ENCODE measurements at regions not wholly inside any gene's neighbourhood (a gene's known extent, or its start where the extent isn't known, plus 50 kb on each side); places are given as distances from the start of the nearest gene placed in this dataset.
"Not testable (repeated sequence)": the region's sequence is repeated elsewhere in the genome, so short reads cannot be mapped to it uniquely, and the experiment has no call there.

DNA sequence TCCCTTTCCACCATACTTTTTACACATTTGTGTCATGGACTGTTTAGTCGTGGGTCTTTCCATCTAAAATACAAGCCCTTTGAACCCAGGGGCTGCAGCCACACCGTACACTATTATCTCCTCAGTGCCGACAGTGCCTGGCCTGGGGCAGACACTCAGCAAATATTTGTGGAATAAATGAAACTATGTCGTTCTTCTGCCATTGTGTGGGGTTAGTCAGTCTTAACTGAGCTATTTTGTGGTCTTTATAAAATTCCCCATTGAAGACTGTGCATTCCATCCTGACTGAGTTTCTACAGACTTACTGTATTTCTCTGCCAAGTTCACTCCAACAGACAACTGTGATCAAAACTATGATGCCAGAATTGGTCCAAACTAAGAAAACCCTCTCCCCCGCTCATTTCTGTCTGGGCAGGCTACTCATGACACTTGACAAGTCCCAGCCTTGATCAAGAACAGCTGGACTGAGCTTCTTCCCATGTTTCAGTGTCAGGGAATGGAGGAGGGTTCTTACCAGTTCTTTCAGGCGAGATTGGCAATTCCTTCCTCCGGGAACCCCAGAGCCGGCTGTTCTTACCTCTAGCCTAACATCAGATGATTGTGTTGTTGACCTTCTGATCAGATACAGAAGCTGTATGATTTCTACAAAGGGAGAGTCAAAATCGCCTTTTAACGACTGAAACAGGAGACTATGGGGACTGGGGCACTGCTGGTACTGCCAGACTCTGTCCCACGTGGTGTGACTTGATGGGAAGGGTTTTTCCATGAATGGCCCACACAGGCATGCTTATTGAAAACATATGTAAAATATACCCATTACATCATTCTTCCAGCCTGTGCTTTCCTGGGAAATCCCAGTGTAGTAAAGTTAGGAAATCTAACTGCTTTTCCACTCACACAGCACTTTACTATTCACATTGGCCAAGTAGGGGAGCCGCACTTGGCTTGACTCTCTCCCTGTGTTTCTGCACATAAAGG, 77.4 kb upstream of the NPAS2 start:
- Mint-ChIP-seq H3K4me1 (no peaks in the 10 kb centered on the region), H3K27me3 (peaks cover 7% of the 10 kb centered on the region), H3K36me3 (ENCODE audit: low read depth) (no peaks in the 10 kb centered on the region), H3K9me3 (no peaks in the 10 kb centered on the region), H3K4me3 (no peak overlapping the region), H3K27ac (no peak overlapping the region)
- ChIA-PET CTCF (no interaction called here), POLR2A (no interaction called here)
- no peak for DNase-seq

DNA sequence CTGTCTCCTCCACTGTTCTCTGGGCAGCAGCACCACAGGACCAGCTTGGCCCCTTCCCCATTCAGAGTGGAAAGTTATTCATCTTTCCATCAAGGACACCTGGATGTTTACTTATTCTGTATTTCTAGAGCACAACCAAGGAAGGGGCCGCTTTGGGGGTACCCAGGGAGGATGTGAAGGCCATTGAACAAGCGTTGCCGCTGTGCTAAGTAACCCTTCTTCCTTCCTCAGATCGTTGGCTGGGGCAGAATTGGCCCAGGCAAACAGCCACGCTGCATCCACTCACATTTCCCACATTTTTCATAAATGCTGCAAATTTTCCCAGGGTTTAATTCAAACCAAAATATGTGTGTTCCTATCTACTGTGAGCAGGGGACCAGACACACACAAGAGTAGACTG, 76.2 kb upstream of the NPAS2 start:
- H3K4me3 Mint-ChIP-seq = no peak overlapping the region
- H3K4me1 Mint-ChIP-seq = no peaks in the 10 kb centered on the region
- H3K27me3 Mint-ChIP-seq = peaks cover 10% of the 10 kb centered on the region
- no peak overlapping the region for H3K27ac Mint-ChIP-seq
- CTCF ChIA-PET = no interaction called here
- no peaks in the 10 kb centered on the region for H3K36me3 Mint-ChIP-seq (ENCODE audit: low read depth)
- DNase-seq = no peak
- H3K9me3 Mint-ChIP-seq = no peaks in the 10 kb centered on the region
- POLR2A ChIA-PET = no interaction called here

DNA sequence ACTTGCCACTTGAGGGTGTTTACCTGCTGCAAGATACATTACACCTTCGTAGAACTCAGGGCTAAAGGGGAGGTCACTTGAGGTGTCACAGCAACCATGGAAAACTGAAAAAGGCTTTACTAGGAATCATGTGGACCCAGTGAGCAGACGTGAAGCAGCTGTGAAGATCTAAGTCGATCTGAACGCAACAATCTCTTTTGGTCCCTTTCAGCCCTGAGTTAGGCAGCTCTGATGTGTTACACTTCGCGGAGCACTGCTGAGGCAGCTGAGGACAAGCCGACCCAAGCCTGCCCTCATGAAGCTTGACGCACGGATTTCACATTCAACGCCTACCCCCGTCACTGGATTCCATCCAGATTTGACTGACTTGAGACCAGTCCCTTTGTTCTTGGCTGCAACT, 75.8 kb upstream of the NPAS2 start:
- ChIA-PET CTCF (no interaction called here), POLR2A (no interaction called here)
- peaks cover 10% of the 10 kb centered on the region for H3K27me3 Mint-ChIP-seq
- DNase-seq = no peak
- no peaks in the 10 kb centered on the region for H3K36me3 Mint-ChIP-seq (ENCODE audit: low read depth)
- no peak overlapping the region for H3K4me3 Mint-ChIP-seq
- no peak overlapping the region for H3K27ac Mint-ChIP-seq
- H3K9me3 Mint-ChIP-seq = no peaks in the 10 kb centered on the region
- no peaks in the 10 kb centered on the region for H3K4me1 Mint-ChIP-seq

DNA sequence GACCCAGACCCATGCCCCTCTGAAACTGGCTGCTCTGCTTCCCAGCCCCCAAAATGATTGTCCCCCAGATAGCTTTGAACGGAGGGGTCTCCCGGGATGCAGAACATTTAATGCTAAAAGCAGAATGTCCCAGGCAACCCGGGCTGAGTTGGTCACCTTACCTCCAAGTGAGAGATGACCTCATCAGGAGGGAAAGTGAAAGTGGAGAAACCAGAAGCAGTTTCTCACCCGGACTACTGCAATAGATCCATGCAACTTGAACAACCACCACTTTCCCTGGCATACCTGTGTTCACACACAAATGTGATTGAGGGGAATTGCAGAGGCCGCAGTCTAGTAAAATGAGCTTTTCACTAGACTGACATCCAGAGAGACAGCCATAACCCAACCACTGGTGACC, 75.3 kb upstream of the NPAS2 start:
- peaks cover 10% of the 10 kb centered on the region for H3K27me3 Mint-ChIP-seq
- H3K4me3 Mint-ChIP-seq = no peak overlapping the region
- POLR2A ChIA-PET = no interaction called here
- no peaks in the 10 kb centered on the region for H3K36me3 Mint-ChIP-seq (ENCODE audit: low read depth)
- H3K27ac Mint-ChIP-seq = no peak overlapping the region
- no peaks in the 10 kb centered on the region for H3K4me1 Mint-ChIP-seq
- DNase-seq = no peak
- H3K9me3 Mint-ChIP-seq = no peaks in the 10 kb centered on the region
- CTCF ChIA-PET = no interaction called here

DNA sequence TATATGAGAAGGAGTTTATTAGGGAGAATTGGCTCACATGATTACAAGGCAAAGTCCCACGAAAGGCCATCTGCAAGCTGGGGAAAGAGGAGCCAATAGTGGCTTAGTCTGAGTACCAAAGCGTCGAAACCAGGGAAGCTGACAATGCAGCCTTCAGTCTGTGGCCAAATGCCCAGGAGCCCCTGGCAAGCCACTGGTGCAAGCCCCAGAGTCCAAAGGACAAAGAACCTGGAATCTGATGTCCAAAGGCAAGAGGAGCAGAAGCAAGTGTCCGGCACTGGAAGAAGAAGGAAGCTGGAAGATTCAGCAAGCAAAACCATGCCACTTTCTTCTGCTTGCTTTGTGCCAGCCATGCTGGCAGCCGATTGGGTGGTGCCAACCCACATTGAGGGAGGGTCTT, 74.3 kb upstream of the NPAS2 start:
- H3K9me3 Mint-ChIP-seq = no peaks in the 10 kb centered on the region
- H3K4me3 Mint-ChIP-seq = no peak overlapping the region
- ChIA-PET POLR2A (no interaction called here), CTCF (no interaction called here)
- DNase-seq = no peak
- no peak overlapping the region for H3K27ac Mint-ChIP-seq
- H3K27me3 Mint-ChIP-seq = peaks cover 13% of the 10 kb centered on the region
- no peaks in the 10 kb centered on the region for H3K36me3 Mint-ChIP-seq (ENCODE audit: low read depth)
- H3K4me1 Mint-ChIP-seq = no peaks in the 10 kb centered on the region

DNA sequence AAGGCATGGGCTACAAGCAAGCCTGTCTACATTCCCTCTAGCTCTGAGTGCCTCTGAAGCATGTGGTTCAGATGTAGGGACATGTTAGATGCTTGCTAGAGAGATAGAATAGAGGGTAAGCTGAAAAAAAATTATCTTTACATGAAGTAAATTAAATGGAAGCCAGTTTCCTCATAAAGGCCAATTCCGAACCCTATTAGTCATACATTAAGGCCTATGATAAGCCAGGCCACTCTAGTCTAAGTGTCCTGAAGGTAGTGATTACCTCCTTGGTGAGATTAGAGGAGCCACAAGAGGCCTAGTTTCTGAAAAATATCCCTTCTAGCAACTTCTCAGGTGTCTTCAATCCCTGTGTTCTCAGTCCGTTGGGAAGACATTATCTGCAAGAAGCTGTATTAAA, 72.4 kb upstream of the NPAS2 start:
- Mint-ChIP-seq H3K9me3 (no peaks in the 10 kb centered on the region), H3K36me3 (ENCODE audit: low read depth) (no peaks in the 10 kb centered on the region), H3K27me3 (peaks cover 21% of the 10 kb centered on the region), H3K27ac (no peak overlapping the region), H3K4me1 (peaks cover 1% of the 10 kb centered on the region), H3K4me3 (no peak overlapping the region)
- POLR2A ChIA-PET = no interaction called here
- CTCF ChIA-PET = no interaction called here
- no peak for DNase-seq

DNA sequence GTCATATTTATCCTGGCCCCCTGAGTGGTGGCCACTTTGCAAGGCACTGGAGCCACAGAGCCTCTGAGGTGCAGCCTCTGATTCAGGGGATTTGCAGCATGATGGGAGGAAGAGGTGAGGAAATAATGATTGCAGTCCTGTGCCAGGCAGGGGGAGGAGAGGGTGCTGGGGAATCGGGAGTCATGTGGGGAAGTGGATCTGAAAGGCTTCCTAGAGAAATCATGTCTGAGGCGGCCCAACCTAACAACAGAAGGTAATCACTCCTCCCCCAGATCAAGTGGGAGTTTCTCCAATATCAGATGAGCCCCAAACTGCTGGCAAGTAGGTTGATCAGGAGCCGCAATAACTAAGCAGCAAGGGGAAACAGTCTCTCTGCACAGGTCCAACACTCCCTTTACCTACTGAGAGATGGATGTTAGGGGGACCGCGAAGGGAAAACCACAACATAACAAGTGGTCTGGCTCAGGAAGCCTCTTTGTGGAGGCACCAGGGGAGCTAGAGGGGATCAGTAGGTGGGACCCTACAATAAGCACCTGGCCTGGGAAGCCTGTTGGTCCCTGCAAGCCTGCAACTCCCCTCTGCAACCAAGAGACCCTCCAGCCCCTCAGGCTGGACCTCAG, 71.8 kb upstream of the NPAS2 start:
- Mint-ChIP-seq H3K4me3 (no peak overlapping the region), H3K36me3 (ENCODE audit: low read depth) (no peaks in the 10 kb centered on the region)

DNA sequence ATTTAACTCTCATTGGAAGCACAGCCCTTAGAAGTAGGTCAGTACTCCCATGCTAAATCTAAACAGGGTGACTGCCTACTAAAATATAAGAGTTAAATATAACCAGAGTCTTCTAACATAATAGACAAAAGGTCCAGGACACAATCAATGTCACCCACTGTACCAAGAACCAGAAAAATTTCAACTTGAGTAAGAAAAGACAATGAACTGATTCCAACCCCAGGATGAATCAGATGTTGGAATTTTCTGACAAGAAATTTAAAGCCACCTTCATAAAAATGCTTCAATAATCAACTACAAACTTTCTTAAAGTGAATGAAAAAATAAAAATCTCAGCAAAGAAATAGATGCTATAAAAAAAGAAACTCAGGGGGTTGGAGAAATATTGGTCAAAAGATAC, 71.3 kb upstream of the NPAS2 start:
- DNase-seq = no peak
- no peaks in the 10 kb centered on the region for H3K9me3 Mint-ChIP-seq
- H3K27me3 Mint-ChIP-seq = peaks cover 27% of the 10 kb centered on the region
- ChIA-PET POLR2A (no interaction called here), CTCF (no interaction called here)
- no peak overlapping the region for H3K4me3 Mint-ChIP-seq
- peaks cover 1% of the 10 kb centered on the region for H3K4me1 Mint-ChIP-seq
- H3K36me3 Mint-ChIP-seq (ENCODE audit: low read depth) = no peaks in the 10 kb centered on the region
- H3K27ac Mint-ChIP-seq = no peak overlapping the region

More for the DNA sequence above, 71.8 kb upstream of the NPAS2 start:
- Mint-ChIP-seq H3K9me3 (no peaks in the 10 kb centered on the region), H3K4me1 (peaks cover 1% of the 10 kb centered on the region), H3K27me3 (peaks cover 25% of the 10 kb centered on the region), H3K27ac (no peak overlapping the region)
- no peak for DNase-seq
- ChIA-PET POLR2A (no interaction called here), CTCF (no interaction called here)

DNA sequence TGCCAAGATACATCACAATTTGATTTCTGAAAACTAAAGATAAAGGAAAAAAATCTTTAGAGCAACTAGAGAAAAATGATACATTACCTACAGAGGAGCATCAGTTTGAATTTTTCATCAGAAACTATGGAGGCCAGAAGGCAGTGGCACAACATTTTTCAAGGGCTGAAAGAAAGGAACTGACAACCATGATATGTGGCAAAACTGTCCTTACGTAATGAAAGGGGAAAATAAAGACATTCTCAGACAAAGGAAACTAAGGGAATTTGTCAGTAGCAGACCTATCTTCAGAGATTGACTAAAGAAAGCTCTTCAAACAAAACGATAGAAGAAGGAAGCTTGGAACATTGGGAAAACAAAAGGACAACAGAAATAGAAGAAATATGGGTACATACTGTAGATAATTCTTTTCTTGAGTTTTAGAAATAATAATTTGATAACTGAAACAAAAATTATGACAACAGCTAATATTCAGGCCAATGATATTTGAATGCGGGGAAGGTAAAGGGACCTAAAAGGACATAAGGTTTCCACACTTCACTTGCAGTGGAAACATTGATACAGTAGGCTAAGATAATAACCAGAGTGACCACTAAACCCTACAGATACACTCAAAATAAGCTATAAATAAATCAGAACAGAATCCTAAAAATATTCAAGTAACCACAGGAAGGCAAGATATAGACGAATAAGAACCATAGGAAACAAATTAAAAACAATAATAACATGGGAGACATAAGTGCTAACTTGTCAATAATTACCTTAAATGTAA, 70.0 kb upstream of the NPAS2 start:
- DNase-seq = no peak
- Mint-ChIP-seq H3K9me3 (no peaks in the 10 kb centered on the region), H3K27ac (no peak overlapping the region), H3K36me3 (ENCODE audit: low read depth) (no peaks in the 10 kb centered on the region), H3K27me3 (peaks cover 31% of the 10 kb centered on the region), H3K4me1 (peaks cover 1% of the 10 kb centered on the region), H3K4me3 (no peak overlapping the region)
- ChIA-PET CTCF (no interaction called here), POLR2A (no interaction called here)

DNA sequence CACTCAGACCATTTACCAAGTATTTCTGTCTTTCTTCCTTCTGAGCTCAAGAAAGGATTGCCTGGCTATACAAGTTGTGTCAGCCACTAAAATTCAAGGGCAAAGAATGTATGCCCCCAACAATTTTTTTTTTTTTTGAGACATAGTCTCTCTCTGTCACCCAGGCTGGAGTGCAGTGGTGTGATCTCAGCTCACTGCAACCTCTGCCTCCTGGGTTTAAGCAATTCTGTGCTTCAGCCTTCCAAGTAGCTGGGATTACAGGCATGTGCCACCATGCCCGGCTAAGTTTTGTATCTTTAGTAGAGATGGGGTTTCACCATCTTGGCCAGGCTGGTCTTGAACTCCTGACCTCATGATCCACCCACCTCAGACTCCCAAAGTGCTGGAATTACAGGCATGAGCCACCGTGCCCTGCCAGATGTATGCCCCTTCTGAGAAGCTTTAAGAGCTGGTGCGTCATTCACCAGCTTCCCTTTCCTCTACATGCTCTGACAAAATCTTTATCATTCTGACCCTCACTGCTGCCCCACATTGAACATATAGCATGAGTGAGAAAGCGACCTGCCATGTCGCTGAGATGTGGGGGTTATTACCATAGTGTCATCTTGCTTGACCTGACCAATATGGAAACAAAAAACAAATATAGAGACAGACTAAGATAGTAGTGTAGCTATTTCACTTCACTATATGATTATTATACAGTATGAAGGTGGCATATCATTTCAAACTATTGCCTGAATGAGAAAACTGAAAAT, 67.9 kb upstream of the NPAS2 start:
- H3K27me3 Mint-ChIP-seq = peaks cover 37% of the 10 kb centered on the region
- H3K9me3 Mint-ChIP-seq; H3K36me3 Mint-ChIP-seq (ENCODE audit: low read depth); CTCF ChIA-PET; H3K4me3 Mint-ChIP-seq; H3K4me1 Mint-ChIP-seq; DNase-seq; H3K27ac Mint-ChIP-seq; POLR2A ChIA-PET: not testable (repeated sequence)

DNA sequence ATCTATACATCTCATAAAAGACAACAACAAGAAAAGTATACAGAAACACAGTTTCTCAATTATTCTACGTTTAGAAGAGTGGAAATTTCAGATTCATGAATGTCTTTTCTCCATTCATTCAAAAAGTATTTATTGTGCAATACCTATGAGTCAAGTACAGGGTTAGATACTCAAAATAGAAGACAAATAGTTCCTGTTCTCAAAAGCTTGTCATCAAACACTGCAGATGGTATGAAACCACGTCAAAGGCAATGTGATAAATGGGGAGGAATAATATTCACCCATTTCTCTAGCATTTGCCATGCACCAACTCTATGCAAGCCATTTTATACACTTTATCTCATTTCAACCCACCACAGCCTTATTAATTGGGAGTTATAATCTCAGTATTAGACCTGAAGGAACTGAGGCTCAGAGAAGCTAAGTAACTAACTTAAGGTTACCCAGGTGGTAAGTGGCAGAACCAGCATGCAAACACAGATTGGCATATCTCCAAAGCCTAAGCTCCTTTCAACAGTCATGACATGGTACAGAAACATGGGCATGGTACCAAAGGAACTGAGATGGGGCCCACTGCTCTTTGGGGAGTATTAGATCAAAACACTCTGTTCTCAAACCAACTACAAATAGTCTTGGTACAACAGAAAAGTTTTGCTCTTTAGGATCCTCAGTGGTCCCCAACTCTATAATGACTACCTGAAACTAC, 67.2 kb upstream of the NPAS2 start:
- Mint-ChIP-seq H3K27me3 (peaks cover 36% of the 10 kb centered on the region), H3K27ac (no peak overlapping the region), H3K4me1 (peaks cover 1% of the 10 kb centered on the region), H3K36me3 (ENCODE audit: low read depth) (no peaks in the 10 kb centered on the region), H3K9me3 (no peaks in the 10 kb centered on the region), H3K4me3 (no peak overlapping the region)
- POLR2A ChIA-PET = no interaction called here
- CTCF ChIA-PET = no interaction called here
- DNase-seq = no peak

DNA sequence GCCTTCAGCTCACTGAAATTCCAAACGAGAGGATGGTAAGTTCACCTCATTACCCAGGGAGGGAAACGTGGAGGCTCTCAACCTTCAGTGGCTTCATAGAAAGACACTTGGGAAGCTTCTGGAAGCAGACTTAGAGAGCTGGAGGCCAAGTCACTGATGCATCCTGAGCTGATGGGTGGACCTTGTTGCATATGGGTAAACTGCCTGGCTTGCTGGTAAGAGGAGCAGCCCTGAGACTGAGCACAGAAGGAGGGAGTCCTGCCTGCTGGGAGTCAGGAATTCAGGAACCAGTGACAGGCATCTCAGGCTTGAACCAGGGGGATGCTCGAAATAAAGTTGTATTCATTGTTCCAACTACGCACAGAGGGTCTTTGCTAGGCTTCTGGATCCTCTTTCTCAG, 66.5 kb upstream of the NPAS2 start:
- no peak overlapping the region for H3K27ac Mint-ChIP-seq
- ChIA-PET POLR2A (no interaction called here), CTCF (no interaction called here)
- H3K4me1 Mint-ChIP-seq = peaks cover 1% of the 10 kb centered on the region
- DNase-seq = no peak
- H3K4me3 Mint-ChIP-seq = no peak overlapping the region
- H3K9me3 Mint-ChIP-seq = no peaks in the 10 kb centered on the region
- peaks cover 34% of the 10 kb centered on the region for H3K27me3 Mint-ChIP-seq
- no peaks in the 10 kb centered on the region for H3K36me3 Mint-ChIP-seq (ENCODE audit: low read depth)

DNA sequence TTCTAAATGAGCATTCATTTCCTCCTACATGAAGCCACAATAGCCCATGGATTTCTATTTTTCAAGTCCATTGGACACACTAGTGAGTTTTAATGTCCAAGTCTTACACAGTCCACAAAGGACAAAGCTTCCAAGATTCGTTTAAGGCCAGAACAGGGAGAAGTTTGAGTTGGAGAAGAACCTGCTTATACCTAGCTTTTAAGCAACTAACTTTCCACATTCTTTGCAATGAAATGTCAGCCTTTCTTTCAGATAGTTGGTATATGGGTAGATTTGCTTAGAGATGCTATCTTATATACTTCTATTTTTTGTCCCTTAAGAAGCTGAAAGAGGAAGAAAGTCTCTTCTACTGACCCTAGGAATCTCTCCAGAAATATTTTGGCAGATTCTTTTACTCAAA, 66.1 kb upstream of the NPAS2 start:
- no peak overlapping the region for H3K4me3 Mint-ChIP-seq
- peaks cover 1% of the 10 kb centered on the region for H3K4me1 Mint-ChIP-seq
- no peaks in the 10 kb centered on the region for H3K36me3 Mint-ChIP-seq (ENCODE audit: low read depth)
- DNase-seq = no peak
- CTCF ChIA-PET = interaction anchor here (1.0 kb wide), 1 partner anchor 60 kb away, joined by 3 read pairs; no protein-coding TSS in a partner anchor
- no peak overlapping the region for H3K27ac Mint-ChIP-seq
- peaks cover 34% of the 10 kb centered on the region for H3K27me3 Mint-ChIP-seq
- H3K9me3 Mint-ChIP-seq = no peaks in the 10 kb centered on the region
- POLR2A ChIA-PET = no interaction called here

Data from activated CD4-positive, alpha-beta memory T cell treated with anti-CD3 and anti-CD28 coated beads, Interleukin-2, amount 10 ng/mL, durations not matched to agents 7 days and 5 days (primary cell).